GM12864 (cell line): ENCODE measurements at regions not wholly inside any gene's neighbourhood (a gene's known extent, or its start where the extent isn't known, plus 50 kb on each side); places are given as distances from the start of the nearest gene placed in this dataset.
"Not testable (repeated sequence)": the region's sequence is repeated elsewhere in the genome, so short reads cannot be mapped to it uniquely, and the experiment has no call there.

Experiments used
- DNase-seq: peaks from one replicate; pipeline ENCODE4 v3.0.0-alpha.2; 2011; ENCODE audit warnings: low read depth
- H3K4me3 ChIP-seq: 2 replicates; pipeline ENCODE4 v1.5.1; 2011; ENCODE audit warnings: mild to moderate bottlenecking, low read depth, low read length, control low read depth
- CTCF ChIP-seq: IDR thresholded peaks from 2 replicates; pipeline ENCODE4 v1.5.1; 2011; ENCODE audit warnings: low read depth, mild to moderate bottlenecking, moderate library complexity, low read length, control low read depth, inconsistent platforms; ENCODE audit errors: missing control alignments

DNA sequence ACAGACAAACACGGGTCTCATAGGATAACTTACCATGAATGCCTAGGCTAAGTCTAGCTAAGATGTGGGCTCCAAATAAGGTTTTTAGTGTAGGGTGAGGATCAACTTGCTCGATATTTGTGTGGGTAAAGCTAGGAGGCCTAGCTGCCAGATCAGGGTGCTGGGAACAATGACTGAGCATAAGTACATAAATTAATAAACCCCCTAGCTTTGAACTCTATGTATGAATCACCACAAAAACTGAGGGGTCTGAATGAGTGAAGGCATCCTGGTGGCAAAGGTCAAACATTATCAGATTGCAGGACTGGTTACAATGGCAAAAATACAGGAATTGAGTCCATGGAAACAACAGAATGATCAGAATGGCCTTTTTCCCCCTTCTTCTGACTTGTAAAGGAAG is 241.8 kb downstream of the LIPI start:
- DNase-seq, H3K4me3 ChIP-seq: not testable (repeated sequence)

DNA sequence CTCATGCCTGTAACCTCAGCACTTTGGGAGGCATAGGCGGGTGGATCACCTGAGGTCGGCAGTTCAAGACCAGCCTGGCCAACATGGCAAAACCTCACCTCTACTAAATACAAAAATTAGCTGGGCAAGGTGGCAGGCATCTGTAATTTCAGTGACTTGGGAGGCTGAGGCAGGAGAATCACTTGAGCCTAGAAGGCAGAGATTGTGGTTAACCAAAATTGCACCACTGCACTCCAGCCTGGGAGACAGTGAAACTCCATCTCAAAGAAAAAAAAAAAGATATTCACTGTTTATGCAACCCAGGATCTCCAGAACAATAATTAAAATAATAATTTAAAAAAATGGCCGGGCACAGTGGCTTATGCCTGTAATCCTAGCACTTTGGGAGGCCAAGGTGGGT is 247.5 kb downstream of the LIPI start:
- H3K4me3 ChIP-seq, DNase-seq: not testable (repeated sequence)

DNA sequence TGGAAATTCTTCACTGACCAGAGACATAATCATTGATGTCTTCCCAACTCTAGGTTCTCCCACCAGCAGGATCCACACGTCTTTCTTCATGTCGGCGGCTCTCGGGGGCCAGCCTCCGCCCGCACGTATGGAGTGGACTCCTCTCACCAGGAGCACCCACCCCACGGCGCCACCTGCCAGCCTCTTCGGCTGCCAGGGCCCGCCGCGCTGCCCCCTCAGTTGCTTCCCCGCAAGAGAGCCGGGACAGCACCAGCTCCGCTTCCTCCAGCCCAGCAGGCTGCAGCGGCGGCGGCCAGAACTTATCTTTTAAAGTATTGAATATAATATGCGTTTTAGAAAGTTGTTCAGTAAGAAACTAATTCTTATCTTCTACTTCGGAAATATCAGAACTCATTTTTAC is 273.5 kb downstream of the LIPI start:
- TF ChIP-seq CTCF: no peak
- DNase-seq: no peak
- no peak overlapping the region for H3K4me3 ChIP-seq

- H3K4me3 ChIP-seq, DNase-seq: not testable (repeated sequence)
These were observed 274.5 kb downstream of the LIPI start for GRCh38 chr21:13936033-13936937.

- DNase-seq, H3K4me3 ChIP-seq: not testable (repeated sequence)
These were observed 275.2 kb downstream of the LIPI start for GRCh38 chr21:13935396-13936032.

DNA sequence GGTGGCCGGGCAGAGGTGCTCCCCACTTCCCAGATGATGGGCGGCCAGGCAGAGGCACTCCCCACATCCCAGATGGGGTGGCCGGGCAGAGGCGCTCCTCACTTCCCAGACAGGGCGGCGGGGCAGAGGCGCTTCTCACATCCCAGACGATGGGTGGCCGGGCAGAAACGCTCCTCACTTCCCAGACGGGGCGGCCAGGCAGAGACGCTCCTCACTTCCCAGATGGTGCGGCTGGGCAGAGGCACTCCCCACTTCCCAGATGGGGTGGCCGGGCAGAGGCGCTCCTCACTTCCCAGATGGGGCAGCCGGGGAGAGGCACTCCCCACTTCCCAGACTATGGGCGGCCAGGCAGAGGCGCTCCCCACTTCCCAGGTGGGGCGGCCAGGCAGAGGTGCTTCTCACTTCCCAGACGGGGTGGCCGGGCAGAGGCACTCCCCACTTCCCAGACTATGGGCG is 275.8 kb downstream of the LIPI start:
- not testable (repeated sequence) for DNase-seq, H3K4me3 ChIP-seq

DNA sequence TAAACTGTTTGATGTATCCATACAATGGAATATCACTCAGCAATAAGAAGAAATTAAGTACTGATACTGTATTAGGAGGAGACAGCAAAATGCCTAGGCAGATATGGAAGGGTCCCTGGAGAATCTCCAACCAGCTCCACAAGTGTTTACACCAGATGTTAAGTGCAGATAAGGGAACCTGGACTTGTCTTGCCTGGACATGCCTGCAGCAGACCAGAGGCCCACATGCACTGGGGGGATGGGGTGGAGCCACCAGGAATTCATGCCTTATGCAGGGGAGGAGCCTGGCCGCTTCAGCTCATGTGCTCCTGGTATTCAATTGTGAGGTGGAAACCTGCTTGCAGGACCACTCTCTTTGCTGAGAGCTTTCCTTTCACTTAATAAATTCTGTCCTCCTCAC is 287.6 kb downstream of the LIPI start:
- not testable (repeated sequence) for DNase-seq, H3K4me3 ChIP-seq

- H3K4me3 ChIP-seq, DNase-seq: not testable (repeated sequence)
These were observed 289.3 kb downstream of the LIPI start for GRCh38 chr21:13921455-13921854.

- H3K4me3 ChIP-seq, DNase-seq: not testable (repeated sequence)
These were observed 297.8 kb downstream of the POTED start for GRCh38 chr21:13907385-13907784.

- DNase-seq, H3K4me3 ChIP-seq: not testable (repeated sequence)
These were observed 287.1 kb downstream of the POTED start for GRCh38 chr21:13896596-13897247.

- DNase-seq, H3K4me3 ChIP-seq: not testable (repeated sequence)
These were observed 284.0 kb downstream of the POTED start for GRCh38 chr21:13893617-13894016.

DNA sequence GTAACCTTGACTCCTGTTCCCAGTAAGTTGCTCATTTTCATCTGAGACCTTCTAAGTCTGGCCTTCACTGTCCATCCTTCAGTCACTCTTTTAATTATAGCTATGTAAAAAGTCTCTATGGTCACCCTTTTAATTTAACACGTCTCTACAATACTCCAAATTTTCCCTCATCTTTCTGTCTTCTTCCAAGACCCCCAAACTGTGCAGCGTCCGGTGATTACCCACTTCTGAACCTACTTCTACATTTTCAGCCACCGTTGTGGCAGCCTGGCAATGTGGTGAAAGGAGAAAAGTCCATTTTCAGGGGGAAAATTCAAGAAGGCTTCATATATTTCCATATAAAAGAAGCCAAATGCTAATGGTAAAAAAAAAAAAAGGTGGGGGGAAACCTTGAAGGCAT is 283.4 kb downstream of the POTED start:
- not testable (repeated sequence) for H3K4me3 ChIP-seq, DNase-seq

- not testable (repeated sequence) for H3K4me3 ChIP-seq, DNase-seq
These were observed 282.7 kb downstream of the POTED start for GRCh38 chr21:13892146-13892751.

- not testable (repeated sequence) for H3K4me3 ChIP-seq, DNase-seq
These were observed 279.6 kb downstream of the POTED start for GRCh38 chr21:13889176-13889575.

DNA sequence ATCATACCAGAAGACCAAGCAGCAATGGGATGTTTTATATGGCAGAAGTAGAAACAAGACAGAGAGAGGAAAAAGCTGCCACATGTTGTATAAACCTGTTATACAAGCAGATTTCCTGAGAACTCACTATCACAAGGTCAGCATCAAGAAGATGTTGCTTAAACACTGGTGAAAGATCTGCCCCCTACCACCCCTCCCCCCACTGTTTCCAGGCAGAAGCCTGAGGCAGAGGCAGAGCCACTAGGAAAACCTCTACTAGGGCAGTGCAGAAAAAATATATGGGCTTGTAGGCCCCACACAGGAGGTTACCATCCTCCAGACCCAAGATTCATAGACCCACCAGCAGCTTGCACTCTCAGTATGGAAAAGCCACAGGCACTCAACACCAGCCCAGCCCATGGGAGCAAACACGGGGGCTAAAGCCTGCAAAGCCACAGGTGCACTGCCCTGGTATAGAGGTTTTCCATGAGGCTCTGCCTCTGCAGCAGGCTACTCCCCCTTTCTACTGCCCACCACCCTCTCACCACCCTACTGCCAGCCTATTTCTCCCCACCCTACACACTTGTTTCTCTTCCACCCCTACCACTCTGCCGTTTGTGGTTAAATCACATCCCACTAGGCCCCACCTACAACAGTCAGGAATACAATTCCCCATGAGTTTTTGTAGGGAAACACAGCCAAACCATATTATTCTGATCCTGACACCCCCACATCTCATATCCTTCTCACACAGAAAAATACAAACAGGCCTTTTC is 274.2 kb downstream of the POTED start:
- not testable (repeated sequence) for DNase-seq

GRCh38 chr21:13877503-13877902 is 267.9 kb downstream of the POTED start:
- not testable (repeated sequence) for DNase-seq, H3K4me3 ChIP-seq

More for the DNA sequence above, 274.2 kb downstream of the POTED start:
- not testable (repeated sequence) for H3K4me3 ChIP-seq

- not testable (repeated sequence) for DNase-seq, H3K4me3 ChIP-seq
These were observed 267.4 kb downstream of the POTED start for GRCh38 chr21:13876999-13877398.
